HG03196 (cell line): ENCODE measurements at regions not wholly inside any gene's neighbourhood (a gene's known extent, or its start where the extent isn't known, plus 50 kb on each side); places are given as distances from the start of the nearest gene placed in this dataset.
"Not testable (repeated sequence)": the region's sequence is repeated elsewhere in the genome, so short reads cannot be mapped to it uniquely, and the experiment has no call there.

ENCODE experiments used
- ATAC-seq: cut with Tn5 transposase; IDR thresholded peaks from one replicate; pipeline ENCODE4 v1.9.1; 2021; ENCODE audit not compliant: unreplicated experiment

DNA sequence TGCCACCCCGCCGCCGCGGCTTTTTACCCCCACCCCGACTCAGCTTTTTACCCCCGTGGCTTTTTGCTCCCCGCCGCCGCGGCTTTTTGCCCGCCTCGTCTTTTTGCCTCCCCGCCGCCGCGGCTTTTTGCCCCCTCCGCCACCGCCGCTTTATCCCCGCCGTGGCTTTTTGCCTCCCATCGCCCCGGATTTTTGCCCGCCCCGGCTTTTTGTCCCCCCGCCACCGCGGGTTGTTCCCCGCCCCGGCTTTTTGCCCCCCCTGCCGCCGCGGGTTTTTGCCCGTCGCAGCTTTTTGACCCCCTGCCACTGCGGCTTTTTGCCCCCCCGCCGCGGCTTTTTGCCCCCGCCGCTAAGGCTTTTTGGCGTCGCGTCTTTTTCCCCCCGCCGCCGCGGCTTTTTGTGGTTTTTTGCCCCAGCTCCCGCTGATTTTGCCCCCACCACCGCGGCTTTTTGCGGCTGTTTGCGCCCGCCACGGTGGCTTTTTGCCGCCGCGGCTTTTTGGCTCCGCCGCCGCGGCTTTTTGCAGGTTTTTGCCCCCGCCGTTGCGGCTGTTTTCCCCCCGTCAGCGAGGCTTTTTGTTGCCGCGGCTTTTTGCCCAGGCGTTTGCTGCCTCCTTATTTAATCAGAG, 597.2 kb downstream of the GOLGA6L6 start:
- no peak for ATAC-seq

GRCh38 chr15:19943515-19943914, 598.1 kb downstream of the GOLGA6L6 start:
- ATAC-seq: no peak

DNA sequence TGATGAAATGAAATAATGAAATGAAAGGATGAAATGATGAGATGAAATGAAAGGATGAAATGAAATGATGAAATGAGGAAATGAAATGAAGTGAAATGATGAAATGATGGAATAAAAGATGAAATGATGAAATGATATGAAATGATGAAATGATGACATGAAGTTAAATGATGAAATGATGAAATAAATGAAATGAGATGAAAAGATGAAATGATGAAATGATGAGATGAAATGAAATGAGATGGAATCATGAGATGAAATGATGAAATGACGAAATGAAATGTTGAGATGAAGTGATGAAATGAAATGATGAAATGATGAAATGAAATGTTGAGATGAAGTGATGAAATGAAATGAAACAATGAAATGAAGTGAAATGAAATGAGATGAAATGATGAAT, 638.3 kb downstream of the GOLGA6L6 start:
- not testable (repeated sequence) for ATAC-seq

DNA sequence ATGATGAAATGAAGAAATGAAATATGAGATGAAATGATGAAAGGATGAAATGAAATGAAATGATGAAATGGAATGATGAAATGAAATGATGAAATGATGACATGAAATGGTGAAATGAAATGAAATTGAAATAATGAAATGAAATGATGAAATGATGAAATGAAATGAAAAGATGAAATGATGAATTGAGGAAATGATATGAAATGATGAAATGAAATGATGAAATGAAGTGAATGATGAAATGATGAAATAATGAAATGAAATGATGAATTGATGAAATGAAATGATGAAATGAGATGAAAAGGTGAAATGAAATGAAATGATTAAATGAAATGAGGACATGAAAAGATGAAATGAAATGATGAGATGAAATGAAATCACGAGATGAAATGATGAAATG, 639.2 kb downstream of the GOLGA6L6 start:
- ATAC-seq: not testable (repeated sequence)

- ATAC-seq: not testable (repeated sequence)
These were observed 640.2 kb downstream of the GOLGA6L6 start for GRCh38 chr15:19901414-19901813.

- no peak for ATAC-seq
These were observed 642.4 kb downstream of the GOLGA6L6 start for GRCh38 chr15:19899021-19899824.

GRCh38 chr15:19888811-19889210, 652.8 kb downstream of the GOLGA6L6 start:
- ATAC-seq: not testable (repeated sequence)

DNA sequence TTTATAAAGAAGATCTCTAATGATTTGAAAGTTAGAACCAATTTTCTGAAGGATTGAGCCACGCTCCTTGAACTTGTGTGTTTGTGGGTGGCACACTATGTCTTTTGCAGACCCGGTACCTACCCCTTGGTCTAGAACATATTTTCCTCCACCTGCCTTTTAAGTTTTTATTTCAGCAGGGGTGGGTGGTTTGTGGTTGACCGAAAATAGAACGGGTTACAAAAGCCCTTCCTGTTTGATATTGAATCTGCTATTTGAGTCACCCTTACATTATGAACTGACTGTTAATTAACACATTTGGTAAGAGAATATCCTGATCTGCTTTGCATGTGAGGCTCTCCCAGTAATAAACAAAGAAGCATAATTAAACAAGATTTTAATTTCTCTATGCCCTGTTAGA, 697.5 kb downstream of the GOLGA6L6 start:
- not testable (repeated sequence) for ATAC-seq
